ENCODE measurements at regions not wholly inside any gene's neighbourhood (a gene's known extent, or its start where the extent isn't known, plus 50 kb on each side); places are given as distances from the start of the nearest gene placed in this dataset.
A peak's percentile ranks its signal among the peaks of the same experiment; 100 is the strongest.
"Not testable (repeated sequence)": the region's sequence is repeated elsewhere in the genome, so short reads cannot be mapped to it uniquely, and the experiment has no call there.

DNA sequence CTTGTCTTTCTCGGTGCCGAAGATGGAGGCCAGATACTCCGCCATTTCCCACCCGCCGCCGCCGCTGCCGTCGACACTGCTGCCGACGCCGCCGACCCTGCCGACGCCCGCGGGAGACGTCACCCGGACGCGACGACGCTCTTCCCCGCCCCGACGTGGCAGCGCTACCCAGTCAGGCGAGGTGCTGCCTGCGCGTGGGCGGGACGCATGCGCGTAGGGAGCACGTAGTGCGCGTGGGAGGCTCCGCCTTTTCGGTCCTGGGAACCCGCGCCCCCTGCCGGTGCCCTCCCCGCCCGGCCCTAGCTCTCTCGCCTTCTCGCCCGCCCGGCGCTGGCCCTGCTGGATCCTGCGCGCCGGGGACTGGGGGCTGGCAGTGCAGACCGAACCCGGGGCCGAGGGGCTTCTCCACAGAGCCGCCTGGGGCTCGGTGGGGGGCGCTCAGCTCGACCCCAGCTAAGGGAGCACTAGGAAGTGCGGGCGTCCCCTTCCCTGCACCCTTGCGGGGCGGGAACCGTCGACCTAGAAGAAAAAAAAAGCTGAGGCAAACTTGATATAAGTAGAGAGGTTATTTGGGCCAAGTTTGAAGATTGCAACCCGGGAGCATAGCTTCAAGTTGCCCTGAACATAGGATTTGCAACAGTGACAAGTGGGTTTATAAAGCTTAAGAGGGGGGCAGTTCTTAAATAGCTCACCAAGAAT lies 4022.1 kb upstream of the TPTE start:
- H3K4me1 Mint-ChIP-seq, H3K27me3 Mint-ChIP-seq, H3K9me3 Mint-ChIP-seq, H3K36me3 Mint-ChIP-seq, H3K4me3 Mint-ChIP-seq, H3K27ac Mint-ChIP-seq, POLR2A ChIA-PET: not testable (repeated sequence)
- ATAC-seq (peak; percentile 86 to 89), DNase-seq (peak in 9 of 10 donors; percentile 36 to 89 (median 69))

DNA sequence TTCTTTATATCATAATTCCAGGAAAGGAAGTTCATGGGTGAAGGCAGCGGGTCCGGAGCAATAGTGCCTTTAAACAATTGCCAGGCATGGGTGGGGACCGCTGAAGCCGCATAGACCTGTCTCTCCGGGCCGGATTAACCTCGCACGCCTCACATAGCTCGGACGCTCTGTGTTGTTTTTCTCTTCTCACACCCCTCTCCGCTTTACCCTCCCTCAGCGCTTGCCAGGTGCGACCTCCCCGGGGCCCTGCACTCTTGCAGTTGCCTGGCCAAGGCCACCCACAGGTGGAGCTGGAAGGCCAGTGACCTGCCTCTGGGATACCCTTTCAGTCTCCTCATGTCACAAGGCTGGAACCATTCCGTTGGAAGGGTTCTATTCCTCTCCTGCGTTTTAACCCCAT lies 4021.5 kb upstream of the TPTE start:
- H3K27me3 Mint-ChIP-seq, H3K36me3 Mint-ChIP-seq, H3K27ac Mint-ChIP-seq, ATAC-seq, H3K4me3 Mint-ChIP-seq, POLR2A ChIA-PET, H3K9me3 Mint-ChIP-seq, H3K4me1 Mint-ChIP-seq, DNase-seq: not testable (repeated sequence)

DNA sequence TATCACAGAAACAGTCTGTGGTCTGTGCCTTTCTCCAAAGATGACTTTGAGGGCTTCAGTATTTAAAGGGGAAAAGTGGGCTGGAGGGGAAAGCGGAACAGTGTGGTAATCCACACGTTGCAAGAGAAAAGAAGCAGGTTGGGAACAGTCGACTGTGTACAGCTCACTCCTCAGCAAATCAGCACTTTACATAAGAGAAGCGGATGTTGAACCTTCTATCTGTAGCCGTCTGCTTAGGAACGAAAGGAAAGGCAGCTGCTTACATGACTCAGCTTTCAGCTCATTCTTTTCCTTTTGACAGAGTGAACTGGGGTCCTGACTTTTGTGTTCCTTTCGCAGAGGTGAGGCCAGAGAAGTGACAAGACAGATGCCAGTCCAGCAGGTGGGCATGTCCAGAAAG lies 4020.7 kb upstream of the TPTE start:
- H3K27ac Mint-ChIP-seq, POLR2A ChIA-PET, H3K4me3 Mint-ChIP-seq, DNase-seq, H3K4me1 Mint-ChIP-seq, H3K9me3 Mint-ChIP-seq, H3K36me3 Mint-ChIP-seq, H3K27me3 Mint-ChIP-seq: not testable (repeated sequence)
- ATAC-seq: peak; percentile 15 to 19

DNA sequence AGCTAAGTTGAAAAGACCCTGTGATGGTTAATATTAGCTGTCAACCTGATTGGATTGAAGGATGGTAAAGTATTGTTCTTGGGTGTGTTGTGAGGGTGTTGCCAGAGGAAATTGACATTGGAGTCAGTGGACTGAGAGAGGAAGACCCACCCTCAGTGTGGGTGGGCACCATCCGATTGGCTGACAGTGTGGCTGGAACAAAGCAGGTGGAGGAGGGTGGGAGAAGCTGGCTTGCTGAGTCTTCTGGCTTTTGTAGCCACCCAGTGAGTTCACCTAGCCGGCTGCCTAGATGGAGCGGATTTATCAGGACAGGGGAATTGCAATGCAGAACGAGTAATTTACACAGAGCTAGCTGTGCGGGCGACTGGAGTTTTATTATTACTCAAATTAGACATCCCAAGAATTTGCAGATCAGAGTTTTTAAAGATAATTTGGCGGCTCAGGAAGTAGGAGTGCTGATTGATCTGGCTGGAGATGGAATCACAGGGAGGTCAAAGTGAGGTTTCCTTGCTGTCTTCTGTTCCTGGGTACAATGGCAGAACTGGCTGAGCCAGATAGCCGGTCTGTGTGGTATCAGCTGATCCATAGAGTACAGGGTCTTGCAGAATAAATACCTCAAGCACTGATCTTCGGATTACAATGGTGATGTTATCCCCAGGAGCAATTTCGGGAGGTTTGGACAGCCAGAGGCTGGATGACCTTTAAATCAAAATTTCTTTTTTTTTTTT lies 4015.1 kb upstream of the TPTE start:
- H3K4me1 Mint-ChIP-seq, H3K36me3 Mint-ChIP-seq, H3K27ac Mint-ChIP-seq, DNase-seq, H3K9me3 Mint-ChIP-seq, H3K27me3 Mint-ChIP-seq, H3K4me3 Mint-ChIP-seq, ATAC-seq, POLR2A ChIA-PET: not testable (repeated sequence)

DNA sequence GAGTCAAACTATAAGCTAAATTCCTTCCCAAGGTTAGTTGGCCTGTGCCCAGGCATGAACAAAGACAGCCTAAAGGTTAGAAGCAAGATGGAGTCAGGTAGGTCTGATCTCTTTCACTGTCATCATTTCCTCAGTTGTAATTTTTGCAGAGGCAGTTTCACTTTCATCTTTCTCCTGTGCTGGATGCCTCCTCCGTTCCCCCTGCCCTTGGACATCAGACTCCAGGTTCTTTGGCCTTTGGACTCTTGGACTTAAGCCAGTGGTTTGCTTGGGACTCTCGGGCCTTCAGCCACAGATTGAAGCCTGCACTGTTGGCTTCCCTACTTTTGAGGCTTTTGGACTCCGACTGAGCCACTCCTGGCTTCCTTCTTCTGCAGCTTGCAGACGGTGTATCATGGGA lies 4013.8 kb upstream of the TPTE start:
- H3K4me3 Mint-ChIP-seq, POLR2A ChIA-PET, H3K27ac Mint-ChIP-seq, DNase-seq, H3K4me1 Mint-ChIP-seq, ATAC-seq, H3K27me3 Mint-ChIP-seq, H3K36me3 Mint-ChIP-seq, H3K9me3 Mint-ChIP-seq: not testable (repeated sequence)

DNA sequence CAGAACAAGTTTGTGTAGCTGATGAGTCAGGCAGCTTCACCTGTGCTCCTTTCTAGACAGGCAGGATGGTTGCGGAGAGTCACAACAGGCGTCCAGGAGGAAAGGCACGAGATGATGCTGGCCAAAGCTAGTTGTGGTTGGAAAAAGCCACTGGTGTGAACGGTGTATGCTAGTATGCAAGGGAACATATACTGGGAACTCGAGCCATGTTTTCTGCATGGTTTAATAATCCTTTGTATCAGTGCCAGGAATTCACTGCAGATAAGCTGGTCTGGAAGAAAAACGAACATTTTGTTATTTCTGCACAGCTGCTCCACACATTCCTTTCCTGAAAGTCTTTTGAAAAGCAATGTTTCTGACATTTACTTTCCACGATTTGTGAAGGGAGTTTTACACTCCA lies 3999.6 kb upstream of the TPTE start:
- DNase-seq, H3K4me3 Mint-ChIP-seq, H3K9me3 Mint-ChIP-seq, H3K36me3 Mint-ChIP-seq, POLR2A ChIA-PET, ATAC-seq, H3K4me1 Mint-ChIP-seq, H3K27ac Mint-ChIP-seq, H3K27me3 Mint-ChIP-seq: not testable (repeated sequence)

DNA sequence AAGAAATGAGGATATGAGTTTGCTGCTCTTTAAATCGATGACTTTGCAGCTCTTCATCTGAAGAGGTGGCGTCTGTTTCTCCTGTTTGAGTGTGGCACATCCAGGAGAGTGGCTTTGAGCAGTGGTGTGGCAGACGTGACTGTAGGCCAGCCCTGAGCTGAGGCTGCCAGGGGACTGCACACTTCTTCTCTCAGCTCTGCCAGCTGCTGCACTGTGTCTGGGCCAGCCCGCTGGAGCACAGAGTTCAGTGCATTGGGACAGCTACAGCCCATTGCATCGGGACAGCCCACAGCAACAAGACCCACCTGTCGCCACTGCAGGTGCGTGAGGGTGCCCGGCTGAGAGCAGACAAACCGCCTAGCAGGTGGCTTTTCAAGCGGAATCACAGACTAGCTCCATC lies 3995.2 kb upstream of the TPTE start:
- H3K36me3 Mint-ChIP-seq, H3K4me1 Mint-ChIP-seq, H3K4me3 Mint-ChIP-seq, POLR2A ChIA-PET, H3K27me3 Mint-ChIP-seq, DNase-seq, ATAC-seq, H3K9me3 Mint-ChIP-seq, H3K27ac Mint-ChIP-seq: not testable (repeated sequence)

DNA sequence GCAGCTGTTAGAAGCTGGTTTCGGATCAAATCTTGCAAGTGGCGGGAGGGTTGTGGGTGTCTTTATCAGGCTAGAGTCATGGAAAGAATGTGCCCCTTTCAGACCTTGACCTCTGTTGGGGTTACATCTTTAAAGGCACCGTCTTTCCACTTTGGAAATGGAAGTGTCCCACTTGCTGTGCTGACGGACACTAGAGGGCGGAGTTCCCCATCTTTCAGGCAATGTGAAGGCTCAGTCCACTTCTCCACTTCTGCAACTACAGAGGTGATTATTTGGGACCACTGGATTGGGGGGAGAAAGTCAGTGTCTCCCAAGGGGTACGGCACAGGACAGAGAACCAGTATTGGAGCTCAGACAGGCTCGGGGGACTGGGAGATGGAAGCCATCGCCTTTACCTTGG lies 3990.7 kb upstream of the TPTE start:
- ATAC-seq: peak in 1 of 2 donors; percentile 47
- POLR2A ChIA-PET: not testable (repeated sequence)

DNA sequence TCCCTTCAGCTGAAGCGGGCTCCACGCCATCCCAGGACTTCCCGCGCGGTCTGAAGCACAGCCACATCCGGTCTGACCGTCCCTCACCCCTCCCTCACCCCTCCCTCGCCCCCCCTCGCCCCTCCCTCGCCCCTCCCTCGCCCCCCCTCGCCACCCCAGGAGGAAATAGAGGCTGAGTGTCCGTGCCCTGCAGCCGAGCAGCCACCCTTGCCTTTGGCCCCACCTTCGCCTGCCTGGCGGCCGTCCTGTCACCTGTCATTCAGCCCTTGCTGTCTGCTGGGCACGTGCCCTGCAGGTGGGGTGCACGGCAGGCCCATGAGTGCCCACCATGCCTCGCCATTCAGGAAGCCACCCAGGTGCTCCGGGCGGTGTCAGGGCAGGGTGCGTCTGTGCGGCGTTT lies 3988.1 kb upstream of the TPTE start:
- H3K36me3 Mint-ChIP-seq, ATAC-seq, DNase-seq, H3K27ac Mint-ChIP-seq, POLR2A ChIA-PET, H3K27me3 Mint-ChIP-seq, H3K9me3 Mint-ChIP-seq, H3K4me3 Mint-ChIP-seq, H3K4me1 Mint-ChIP-seq: not testable (repeated sequence)

More for the DNA sequence above, 3990.7 kb upstream of the TPTE start:
- not testable (repeated sequence) for H3K27ac Mint-ChIP-seq, H3K36me3 Mint-ChIP-seq, H3K27me3 Mint-ChIP-seq, H3K4me1 Mint-ChIP-seq, H3K9me3 Mint-ChIP-seq, H3K4me3 Mint-ChIP-seq, DNase-seq

DNA sequence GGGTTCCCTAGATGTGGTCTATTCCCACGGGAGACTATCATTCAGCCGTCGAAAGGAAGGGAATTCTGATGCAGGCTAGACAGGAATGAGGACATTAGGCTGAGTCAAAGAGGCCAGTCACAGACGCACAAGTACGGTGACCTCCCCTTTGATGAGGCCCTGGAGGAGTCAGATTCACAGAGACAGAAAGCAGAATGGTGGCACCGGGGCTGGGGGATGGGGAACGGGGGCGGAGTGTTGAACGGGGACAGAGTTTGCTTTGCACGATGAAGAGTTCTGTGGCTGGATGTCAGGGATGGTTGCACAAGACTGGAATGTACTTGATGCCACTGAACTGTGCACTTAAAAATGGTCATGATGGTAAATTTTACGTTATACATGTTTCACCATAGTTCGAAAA lies 3983.1 kb upstream of the TPTE start:
- DNase-seq, POLR2A ChIA-PET, H3K4me3 Mint-ChIP-seq, H3K4me1 Mint-ChIP-seq, H3K27me3 Mint-ChIP-seq, H3K9me3 Mint-ChIP-seq, H3K36me3 Mint-ChIP-seq, ATAC-seq, H3K27ac Mint-ChIP-seq: not testable (repeated sequence)

DNA sequence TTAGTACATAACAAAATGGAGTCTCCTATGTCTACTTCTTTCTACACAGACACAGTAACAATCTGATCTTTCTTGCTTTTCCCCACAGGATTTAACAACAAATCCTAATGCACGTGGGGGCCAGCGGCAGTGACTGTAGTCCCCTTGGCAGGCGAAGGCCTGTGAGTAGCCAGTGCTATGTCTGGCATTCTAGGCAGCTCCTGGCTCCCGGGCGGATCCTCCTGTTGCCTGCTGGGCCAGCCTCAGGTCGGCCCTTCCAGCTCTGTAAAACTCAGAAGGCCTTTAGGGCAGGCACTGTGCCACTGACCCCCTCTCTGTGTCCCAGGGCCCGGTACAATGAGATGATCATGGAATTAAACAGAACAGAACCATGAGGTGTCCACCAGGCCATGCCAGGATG lies 3981.7 kb upstream of the TPTE start:
- H3K27me3 Mint-ChIP-seq, POLR2A ChIA-PET, H3K9me3 Mint-ChIP-seq, H3K4me1 Mint-ChIP-seq, H3K27ac Mint-ChIP-seq, H3K4me3 Mint-ChIP-seq, ATAC-seq, DNase-seq, H3K36me3 Mint-ChIP-seq: not testable (repeated sequence)

DNA sequence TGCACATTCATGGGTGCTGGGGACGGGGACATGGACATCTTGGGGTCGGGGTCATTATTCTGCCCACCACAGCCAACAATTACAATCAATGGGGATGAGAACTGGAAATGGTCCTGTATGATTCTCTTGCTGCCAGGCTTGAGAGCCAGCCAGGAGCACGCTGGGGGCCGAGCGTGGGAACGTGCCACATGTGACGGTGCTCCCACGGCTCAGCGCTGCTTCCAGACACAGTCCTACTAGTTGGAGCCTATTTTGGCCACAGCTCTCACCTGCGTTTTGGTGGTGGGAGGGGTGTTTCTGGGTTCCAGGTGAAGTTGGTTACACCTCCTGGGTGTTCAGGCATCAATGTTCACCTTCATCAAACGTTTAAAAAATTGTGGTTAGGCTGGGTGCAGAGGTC lies 3980.3 kb upstream of the TPTE start:
- H3K4me3 Mint-ChIP-seq, DNase-seq, POLR2A ChIA-PET, H3K9me3 Mint-ChIP-seq, ATAC-seq, H3K27me3 Mint-ChIP-seq, H3K27ac Mint-ChIP-seq, H3K36me3 Mint-ChIP-seq, H3K4me1 Mint-ChIP-seq: not testable (repeated sequence)

DNA sequence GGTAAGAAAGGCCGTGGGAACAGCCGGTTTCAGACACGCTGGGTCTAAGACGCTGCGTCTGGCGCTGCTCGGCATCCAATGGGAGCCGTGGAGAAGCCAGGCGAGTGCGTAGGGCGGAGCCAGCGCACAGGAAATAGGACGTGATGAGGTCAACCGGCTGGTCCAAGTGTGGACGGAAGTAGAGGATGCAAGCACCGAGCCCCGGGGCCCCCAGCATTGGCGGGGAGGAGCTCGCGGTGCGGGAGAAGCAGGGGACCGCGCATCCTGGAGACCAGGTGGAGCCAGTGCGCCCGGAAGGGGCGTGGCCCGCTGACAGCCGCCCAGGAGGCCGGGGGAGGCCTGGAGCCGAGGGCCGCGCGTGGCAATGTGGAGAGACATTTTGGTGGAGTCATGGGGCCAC lies 3976.1 kb upstream of the TPTE start:
- H3K4me3 Mint-ChIP-seq: not testable (repeated sequence)

DNA sequence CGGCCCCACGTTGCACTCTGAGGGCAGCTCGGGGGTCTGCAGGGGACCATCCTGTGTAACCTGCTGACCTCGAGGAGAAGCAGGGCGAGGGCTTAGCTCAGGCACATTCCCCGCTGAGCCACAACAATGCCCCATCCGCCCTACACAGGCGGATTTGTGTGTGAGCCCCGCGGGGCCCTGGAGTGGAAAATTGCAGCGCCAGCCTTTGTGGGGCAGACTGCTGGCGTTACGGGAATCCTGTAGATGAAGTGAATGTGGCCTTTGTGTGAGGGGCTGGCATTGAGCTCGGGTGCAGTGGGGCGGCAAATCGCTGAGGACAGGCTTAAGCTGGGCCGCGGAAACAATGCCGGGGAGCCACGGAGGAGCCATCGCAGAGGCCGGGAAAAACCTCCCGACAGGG lies 3970.3 kb upstream of the TPTE start:
- H3K27ac Mint-ChIP-seq, ATAC-seq, H3K4me3 Mint-ChIP-seq, H3K27me3 Mint-ChIP-seq, H3K36me3 Mint-ChIP-seq, H3K4me1 Mint-ChIP-seq, POLR2A ChIA-PET, DNase-seq, H3K9me3 Mint-ChIP-seq: not testable (repeated sequence)

More for the DNA sequence above, 3976.1 kb upstream of the TPTE start:
- H3K4me1 Mint-ChIP-seq, H3K27ac Mint-ChIP-seq, ATAC-seq, H3K36me3 Mint-ChIP-seq, POLR2A ChIA-PET, H3K27me3 Mint-ChIP-seq, DNase-seq, H3K9me3 Mint-ChIP-seq: not testable (repeated sequence)

Measured in naive thymus-derived CD8-positive, alpha-beta T cell (primary cell).